ENCODE measurements at regions not wholly inside any gene's neighbourhood (a gene's known extent, or its start where the extent isn't known, plus 50 kb on each side); places are given as distances from the start of the nearest gene placed in this dataset.

DNA sequence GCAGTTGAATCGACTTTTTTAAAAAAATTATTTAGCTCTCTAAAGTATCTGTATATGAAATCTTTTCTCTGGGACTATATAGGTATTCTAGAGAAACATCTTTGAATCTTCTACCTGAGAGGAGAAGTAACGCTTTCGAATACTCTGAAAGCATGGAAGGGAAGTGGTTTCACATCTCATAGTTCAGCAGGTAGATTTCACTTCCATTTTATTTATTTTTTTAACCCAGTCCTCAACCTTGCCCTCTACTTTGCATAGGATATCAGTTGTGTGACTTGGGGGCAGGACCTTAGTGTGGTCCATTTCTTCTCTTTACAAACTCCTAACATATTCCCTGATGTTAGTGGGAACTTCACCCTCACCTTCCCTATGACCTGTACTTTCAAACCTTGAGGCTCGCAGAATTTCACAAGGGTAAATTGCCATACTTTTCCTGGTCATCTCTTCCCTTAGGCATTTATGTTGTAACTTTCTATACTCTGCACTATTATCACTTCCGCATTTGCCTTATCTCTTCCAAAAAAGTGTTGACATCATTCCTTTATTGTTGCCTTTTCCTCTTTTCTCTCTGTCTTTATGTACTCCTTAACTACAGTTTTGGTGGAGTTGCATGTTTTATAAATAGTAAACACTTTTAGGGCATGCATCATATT, 1208.5 kb upstream of the ADGRL4 start:
- in situ Hi-C loops (cut with MboI; ENCODE audit: low pct_unique_long_range_greater_than_20kb, low sequenced_read_pairs, unreplicated experiment): no loop called here
- TF ChIP-seq, protein P1, sequence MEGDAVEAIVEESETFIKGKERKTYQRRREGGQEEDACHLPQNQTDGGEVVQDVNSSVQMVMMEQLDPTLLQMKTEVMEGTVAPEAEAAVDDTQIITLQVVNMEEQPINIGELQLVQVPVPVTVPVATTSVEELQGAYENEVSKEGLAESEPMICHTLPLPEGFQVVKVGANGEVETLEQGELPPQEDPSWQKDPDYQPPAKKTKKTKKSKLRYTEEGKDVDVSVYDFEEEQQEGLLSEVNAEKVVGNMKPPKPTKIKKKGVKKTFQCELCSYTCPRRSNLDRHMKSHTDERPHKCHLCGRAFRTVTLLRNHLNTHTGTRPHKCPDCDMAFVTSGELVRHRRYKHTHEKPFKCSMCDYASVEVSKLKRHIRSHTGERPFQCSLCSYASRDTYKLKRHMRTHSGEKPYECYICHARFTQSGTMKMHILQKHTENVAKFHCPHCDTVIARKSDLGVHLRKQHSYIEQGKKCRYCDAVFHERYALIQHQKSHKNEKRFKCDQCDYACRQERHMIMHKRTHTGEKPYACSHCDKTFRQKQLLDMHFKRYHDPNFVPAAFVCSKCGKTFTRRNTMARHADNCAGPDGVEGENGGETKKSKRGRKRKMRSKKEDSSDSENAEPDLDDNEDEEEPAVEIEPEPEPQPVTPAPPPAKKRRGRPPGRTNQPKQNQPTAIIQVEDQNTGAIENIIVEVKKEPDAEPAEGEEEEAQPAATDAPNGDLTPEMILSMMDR (IDR thresholded peaks at IDR 0.05; ENCODE audit: extremely low read depth, insufficient read depth, missing control alignments): no peak
- no peak for DNase-seq (ENCODE audit: low spot score)

DNA sequence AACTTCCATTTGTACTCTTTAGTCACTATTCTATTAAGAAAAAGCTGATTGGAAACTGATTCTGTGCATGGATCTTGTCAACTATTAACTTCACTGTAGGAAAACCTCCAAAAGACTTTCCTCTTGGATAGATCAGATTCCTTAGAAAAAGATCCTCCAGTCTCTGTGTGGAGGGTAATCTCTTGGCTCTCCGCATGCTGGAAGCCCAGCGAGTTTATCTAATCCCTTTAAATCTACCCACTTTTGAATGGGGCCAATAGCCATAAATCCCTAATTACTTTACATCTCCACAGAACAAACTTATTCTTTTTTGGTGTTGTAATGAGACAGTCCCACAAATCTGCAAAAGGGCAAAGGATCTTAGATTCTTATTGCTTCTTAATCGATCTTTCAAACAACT, 1206.4 kb upstream of the ADGRL4 start:
- DNase-seq (ENCODE audit: low spot score): no peak
- in situ Hi-C loops (cut with MboI; ENCODE audit: low pct_unique_long_range_greater_than_20kb, low sequenced_read_pairs, unreplicated experiment): no loop called here
- TF ChIP-seq, protein P1 (IDR thresholded peaks at IDR 0.05; ENCODE audit: extremely low read depth, insufficient read depth, missing control alignments): no peak

DNA sequence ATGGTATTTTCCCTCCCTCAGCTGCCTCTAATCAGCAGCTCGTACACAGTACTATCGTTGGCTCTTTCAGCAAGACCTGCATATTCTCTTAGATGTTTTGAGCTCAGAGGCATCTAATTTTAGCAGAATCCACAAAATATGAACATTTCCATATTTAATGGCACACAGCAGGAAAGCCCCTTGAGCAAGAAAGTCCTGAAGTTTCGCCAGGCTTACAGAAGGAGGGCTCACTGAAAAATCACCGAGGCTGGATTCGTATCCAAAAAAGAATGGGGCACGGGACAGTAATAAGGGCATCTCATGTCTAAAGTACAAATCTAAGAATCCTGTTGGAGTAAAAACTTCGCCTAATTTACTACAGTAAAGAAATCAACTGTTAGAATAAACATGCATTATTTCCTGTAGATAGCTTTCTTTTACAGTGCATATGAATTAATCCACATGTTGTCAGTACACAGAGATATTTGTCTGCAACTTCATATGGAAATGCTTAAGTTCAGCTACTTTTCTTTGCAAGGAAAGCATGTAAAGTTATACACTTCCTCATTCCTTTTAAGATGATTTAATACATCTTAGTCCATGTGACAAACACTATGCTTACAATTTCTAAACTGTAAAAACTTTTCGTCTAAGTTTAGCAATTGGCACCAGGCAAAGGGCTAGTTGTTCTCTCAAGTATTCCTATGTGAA, 1205.3 kb upstream of the ADGRL4 start:
- TF ChIP-seq, protein P1 (IDR thresholded peaks at IDR 0.05; ENCODE audit: extremely low read depth, insufficient read depth, missing control alignments): no peak
- in situ Hi-C loops (cut with MboI; ENCODE audit: low pct_unique_long_range_greater_than_20kb, low sequenced_read_pairs, unreplicated experiment): no loop called here
- DNase-seq (ENCODE audit: low spot score): no peak

DNA sequence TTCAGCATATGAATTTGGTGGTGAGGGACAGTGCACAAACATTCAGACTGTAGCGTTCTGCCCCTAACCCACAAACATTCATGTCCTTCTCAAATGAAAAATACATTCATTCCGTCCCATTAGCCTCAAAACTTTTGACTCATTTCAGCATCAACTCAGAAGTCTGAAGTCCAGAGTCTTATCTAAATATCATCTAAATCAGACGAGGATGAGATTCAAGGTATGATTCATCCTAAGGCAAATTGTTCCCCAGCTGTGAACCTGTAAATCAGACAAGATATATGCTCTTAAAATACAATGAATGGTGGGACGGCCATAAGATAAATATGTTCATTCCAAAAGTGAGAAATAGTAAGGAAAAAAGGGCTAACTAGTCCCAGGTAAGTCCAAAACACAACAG, 1195.6 kb upstream of the ADGRL4 start:
- TF ChIP-seq, protein P1 (IDR thresholded peaks at IDR 0.05; ENCODE audit: extremely low read depth, insufficient read depth, missing control alignments): no peak
- in situ Hi-C loops (cut with MboI; ENCODE audit: low pct_unique_long_range_greater_than_20kb, low sequenced_read_pairs, unreplicated experiment): no loop called here
- DNase-seq (ENCODE audit: low spot score): no peak

DNA sequence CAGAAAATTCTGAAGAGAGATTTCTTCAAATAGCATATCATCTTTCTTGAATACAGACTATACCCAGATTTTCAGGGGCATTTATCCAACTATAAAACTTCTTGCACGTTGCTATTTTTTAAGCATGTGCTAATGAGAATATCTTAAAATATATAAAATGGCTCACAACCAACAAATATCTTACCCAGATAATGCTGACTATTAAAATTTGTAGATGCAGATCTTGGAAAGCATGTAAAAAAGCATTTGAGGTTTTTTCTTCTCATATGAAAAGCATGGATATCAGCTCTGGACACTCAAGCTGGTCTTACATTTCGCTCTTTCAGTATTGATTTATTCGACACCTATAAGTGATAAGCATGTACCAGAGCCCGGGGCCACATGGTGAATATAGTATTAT, 1187.7 kb upstream of the ADGRL4 start:
- TF ChIP-seq, protein P1 (IDR thresholded peaks at IDR 0.05; ENCODE audit: extremely low read depth, insufficient read depth, missing control alignments): no peak
- in situ Hi-C loops (cut with MboI; ENCODE audit: low pct_unique_long_range_greater_than_20kb, low sequenced_read_pairs, unreplicated experiment): no loop called here
- no peak for DNase-seq (ENCODE audit: low spot score)

DNA sequence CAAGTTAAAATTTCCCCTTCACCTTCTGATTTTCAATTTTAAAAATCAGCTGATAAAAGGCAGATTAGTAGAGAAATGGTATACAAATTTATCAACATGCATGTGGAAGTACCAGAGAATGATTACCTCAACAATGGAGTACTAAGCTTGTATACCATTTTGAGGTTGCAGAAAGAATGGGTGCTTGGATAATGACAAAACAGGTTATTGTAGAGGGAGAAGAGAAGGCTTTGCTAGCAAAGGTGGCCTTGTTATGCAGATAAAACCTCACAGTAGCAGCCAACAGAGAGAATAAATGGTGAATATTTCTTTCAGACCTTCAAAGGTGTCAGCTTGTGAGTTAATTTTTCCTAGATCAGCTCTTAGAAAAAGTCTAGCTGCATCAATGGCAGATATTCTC, 1174.9 kb upstream of the ADGRL4 start:
- no peak for DNase-seq (ENCODE audit: low spot score)
- TF ChIP-seq, protein P1 (IDR thresholded peaks at IDR 0.05; ENCODE audit: extremely low read depth, insufficient read depth, missing control alignments): no peak
- in situ Hi-C loops (cut with MboI; ENCODE audit: low pct_unique_long_range_greater_than_20kb, low sequenced_read_pairs, unreplicated experiment): no loop called here

All from GM13977 (cell line).